GM12878 (cell line): ENCODE measurements at regions not wholly inside any gene's neighbourhood (a gene's known extent, or its start where the extent isn't known, plus 50 kb on each side); places are given as distances from the start of the nearest gene placed in this dataset.

Source experiments
- ATAC-seq: fragments of 200-7000 bp; cut with Tn5 transposase; 3 replicates; pipeline ENCODE4 v1.9.1; 2020; ENCODE audit warnings: mild to moderate bottlenecking, moderate library complexity
- BruUV-seq: library from RNA; stranded (reverse); fragments of 400-500 nt; replicated peaks from 2 replicates; lab custom pipeline; 2021; lab: Mats Ljungman, UMichigan
- CTCF ChIA-PET: fragments of 300-600 bp; sonication (Branson Sonifier 250); formaldehyde crosslinking; extraction: SDS; loops from one replicate; lab custom pipeline; 2021; ENCODE audit warnings: inconsistent platforms; lab: Yijun Ruan, JAX
- POLR2A ChIA-PET: fragments of 350-600 bp; formaldehyde crosslinking; extraction: SDS; loops from one replicate; lab custom pipeline; 2021; ENCODE audit warnings: inconsistent platforms; lab: Charles Lee
- RAD21 ChIA-PET: fragments of 300-600 bp; sonication (Branson Sonifier 250); formaldehyde crosslinking; loops from one replicate; lab custom pipeline; 2023; ENCODE audit warnings: antibody characterized with exemption; ENCODE audit not compliant: unreplicated experiment; lab: Charles Lee
- SMC1A ChIA-PET: fragments of 300-600 bp; sonication (Branson Sonifier 250); formaldehyde crosslinking; loops from one replicate; lab custom pipeline; 2023; ENCODE audit not compliant: unreplicated experiment, uncharacterized antibody; lab: Charles Lee
- DNase-seq: peaks from one replicate; pipeline ENCODE4 v3.0.0-alpha.2; 2011; ENCODE audit warnings: low read depth, low spot score
- FAIRE-seq: peaks from 3 replicates; lab custom pipeline; 2011; peaks lifted over from hg19 to GRCh38; lab: Jason Lieb, UNC
- H2AFZ ChIP-seq: 2 replicates; pipeline ENCODE4 v1.6.0; 2011; ENCODE audit warnings: low read depth, low read length, control low read depth; ENCODE audit not compliant: control insufficient read depth
- H3K27ac ChIP-seq: 2 replicates; pipeline ENCODE4 v1.5.1; 2011; ENCODE audit warnings: control low read depth; ENCODE audit not compliant: control insufficient read depth, insufficient read depth
- H3K27me3 ChIP-seq, 2 experiments: replicated peaks in 1 of 2; 2 replicates each; pipeline versions ENCODE4 v1.6.0 to v1.6.1; 2011; ENCODE audit warnings: low read length in 1 of 2; ENCODE audit not compliant: control insufficient read depth in 2 of 2, insufficient read depth in 2 of 2
- H3K36me3 ChIP-seq, 2 experiments: 2 replicates each; pipeline ENCODE4 v1.5.1; 2011; ENCODE audit warnings: low read length in 1 of 2; ENCODE audit not compliant: control insufficient read depth in 2 of 2, insufficient read depth in 2 of 2
- H3K4me1 ChIP-seq: 2 replicates; pipeline ENCODE4 v1.6.1; 2011; ENCODE audit warnings: mild to moderate bottlenecking, low read length, moderate library complexity, mixed read lengths; ENCODE audit not compliant: control insufficient read depth, insufficient read depth
- H3K4me2 ChIP-seq: 2 replicates; pipeline ENCODE4 v1.6.0; 2011; ENCODE audit warnings: control low read depth; ENCODE audit not compliant: control insufficient read depth, insufficient read depth
- H3K4me3 ChIP-seq: fragments of 200-600 bp; sonication (generic); 2 replicates; pipeline ENCODE4 v1.5.1; 2016
- H3K79me2 ChIP-seq: 2 replicates; pipeline ENCODE4 v1.6.0; 2011; ENCODE audit warnings: low read length; ENCODE audit not compliant: control insufficient read depth, insufficient read depth
- H3K9ac ChIP-seq: 2 replicates; pipeline ENCODE4 v1.8.0; 2011; ENCODE audit warnings: low read length, control low read depth, mixed read lengths; ENCODE audit not compliant: control insufficient read depth, insufficient read depth
- H3K9me3 ChIP-seq: replicated peaks from 3 replicates; pipeline ENCODE4 v1.5.1; 2011; ENCODE audit warnings: mild to moderate bottlenecking, low read length; ENCODE audit not compliant: control insufficient read depth, insufficient read depth
- H4K20me1 ChIP-seq: 2 replicates; pipeline ENCODE4 v1.6.0; 2011; ENCODE audit not compliant: control insufficient read depth, insufficient read depth
- ATF3 ChIP-seq: IDR thresholded peaks from 2 replicates; pipeline ENCODE4 v1.6.1; 2011; ENCODE audit warnings: low read depth, mild to moderate bottlenecking, low read length, moderate library complexity, borderline replicate concordance; ENCODE audit errors: extremely low read depth
- BCL11A ChIP-seq: IDR thresholded peaks from 2 replicates; pipeline ENCODE4 v1.6.1; 2011; ENCODE audit warnings: low read depth, low read length
- BCL3 ChIP-seq: IDR thresholded peaks from 2 replicates; pipeline ENCODE4 v1.6.1; 2011; ENCODE audit warnings: borderline replicate concordance, low read depth, mild to moderate bottlenecking, moderate library complexity, low read length; ENCODE audit not compliant: insufficient read depth, poor library complexity, severe bottlenecking
- CHD1 ChIP-seq: IDR thresholded peaks from 2 replicates; pipeline ENCODE4 v1.6.1; 2012; ENCODE audit warnings: low read depth, low read length, improper control_type of control experiment
- CHD2 ChIP-seq: IDR thresholded peaks from 2 replicates; pipeline ENCODE4 v1.6.1; 2011; ENCODE audit warnings: low read depth, low read length, improper control_type of control experiment, borderline replicate concordance
- E2F4 ChIP-seq: IDR thresholded peaks from 2 replicates; pipeline ENCODE4 v1.6.1; 2012; ENCODE audit warnings: low read depth, low read length, improper control_type of control experiment
- MAX ChIP-seq: IDR thresholded peaks from 2 replicates; pipeline ENCODE4 v1.6.1; 2012; ENCODE audit warnings: low read depth, low read length, improper control_type of control experiment
- MYB ChIP-seq: fragments of 150-350 bp; IDR thresholded peaks from 2 replicates; pipeline ENCODE4 v1.6.1; 2014; ENCODE audit warnings: mild to moderate bottlenecking, low read depth, low read length, borderline replicate concordance
- NKRF ChIP-seq: fragments of 450-650 bp; conservative IDR thresholded peaks from 2 replicates; pipeline ENCODE4 v1.6.1; 2017; ENCODE audit warnings: mild to moderate bottlenecking, moderate library complexity
- PKNOX1 ChIP-seq: fragments of 450-650 bp; IDR thresholded peaks from 2 replicates; pipeline ENCODE4 v1.6.1; 2016; ENCODE audit warnings: mild to moderate bottlenecking
- POLR2A ChIP-seq: IDR thresholded peaks from 2 replicates; pipeline ENCODE4 v1.6.1; 2011; ENCODE audit warnings: low read depth, mild to moderate bottlenecking, low read length
- RAD51 ChIP-seq: fragments of 450-650 bp; IDR thresholded peaks from 2 replicates; pipeline ENCODE4 v1.6.1; 2016; ENCODE audit warnings: moderate library complexity, mild to moderate bottlenecking, inconsistent platforms
- RELA ChIP-seq: fragments of 450-650 bp; IDR thresholded peaks from 2 replicates; pipeline ENCODE4 v1.8.0; 2014; ENCODE audit warnings: borderline replicate concordance; ENCODE audit not compliant: partially characterized antibody
- SREBF2 ChIP-seq: IDR thresholded peaks from 2 replicates; pipeline ENCODE4 v1.6.1; 2012; ENCODE audit warnings: mild to moderate bottlenecking, low read length
- SRF ChIP-seq, 2 experiments: IDR thresholded peaks; 2 replicates each; pipeline ENCODE4 v1.6.1; 2011; ENCODE audit warnings: low read depth in 2 of 2, low read length in 2 of 2, mild to moderate bottlenecking in 1 of 2, moderate library complexity in 1 of 2
- STAT3 ChIP-seq: IDR thresholded peaks from 2 replicates; pipeline ENCODE4 v1.6.1; 2011; ENCODE audit warnings: low read depth, low read length, improper control_type of control experiment
- TAF1 ChIP-seq: IDR thresholded peaks from 2 replicates; pipeline ENCODE4 v1.6.1; 2011; ENCODE audit warnings: mild to moderate bottlenecking, low read depth, low read length, borderline replicate concordance
- TARDBP ChIP-seq: IDR thresholded peaks from 2 replicates; pipeline ENCODE4 v1.6.1; 2016; ENCODE audit warnings: borderline replicate concordance
- WGBS: methylation state at CpG from one replicate; pipeline ENCODE4 v1.1.6; 2016; ENCODE audit warnings: low lambda C conversion rate; ENCODE audit not compliant: insufficient replicate concordance, insufficient coverage; ENCODE audit errors: missing lambda C conversion rate; 5-methylcytosine and 5-hydroxymethylcytosine counted together
- in situ Hi-C: fragments of 300-500 bp; cut with MboI; formaldehyde crosslinking; loops from 9 replicates; pipeline ENCODE4 v1.14.3; 2018; ENCODE audit warnings: mixed read lengths
- intact Hi-C: fragments of 100-400 bp; cut with micrococcal nuclease; formaldehyde crosslinking; loops from one replicate; pipeline ENCODE4 v1.14.2; 2022; ENCODE audit not compliant: unreplicated experiment

GRCh38 chr4:79209081-79209480 is 116.8 kb downstream of the NAA11 start:
- CTCF ChIA-PET, result interaction anchor here (1.5 kb wide), 1 partner anchor 58 kb away, joined by 3 read pairs; no protein-coding TSS in a partner anchor
- SMC1A ChIA-PET, result interaction anchor here (1.1 to 1.5 kb wide), 2 partner anchors 16 to 79 kb away, joined by 3 to 7 read pairs; no protein-coding TSS in a partner anchor
- BruUV-seq, result no TSS peak
- WGBS, result 38% methylated on average over 3 of the region's 3 CpGs
- no peak for TF ChIP-seq NKRF
- no peak for TF ChIP-seq E2F4
- no peak for TF ChIP-seq MAX
- no peak for TF ChIP-seq SREBF2
- no peak for TF ChIP-seq MYB
- TF ChIP-seq PKNOX1, result no peak
- TF ChIP-seq TAF1, result no peak
- TF ChIP-seq STAT3, result no peak
- no peak for TF ChIP-seq BCL11A
- TF ChIP-seq CHD2, result no peak
- TF ChIP-seq RELA, result no peak
- no peak for TF ChIP-seq POLR2A
- no peak for TF ChIP-seq BCL3
- TF ChIP-seq TARDBP, result no peak
- no peak for TF ChIP-seq CHD1
- TF ChIP-seq SRF (IDR thresholded peaks at IDR 0.05; ENCODE audit: low read depth in 2 of 2, low read length in 2 of 2), result no peak
- TF ChIP-seq ATF3, result no peak
- TF ChIP-seq RAD51, result no peak
- Histone ChIP-seq H2AFZ (no peak overlapping the region), H3K27ac (no peak overlapping the region), H3K4me2 (no peak overlapping the region), H3K9me3 (no peaks in the 10 kb centered on the region), H3K79me2 (no peaks in the 10 kb centered on the region), H3K9ac (no peak overlapping the region), H3K4me3 (no peak overlapping the region), H3K27me3 (no peaks in the 10 kb centered on the region), H3K4me1 (no peaks in the 10 kb centered on the region), H4K20me1 (no peaks in the 10 kb centered on the region), H3K36me3 (no peaks in the 10 kb centered on the region)
- DNase-seq (no peak), FAIRE-seq (no peak), ATAC-seq (no peak)
- POLR2A ChIA-PET, result no interaction called here
- in situ Hi-C loops, result no loop called here
- RAD21 ChIA-PET, result no interaction called here
- intact Hi-C loops, result no loop called here
